T-helper 1 cell treated with Interleukin-12 subunit alpha and Interleukin-12 subunit beta and Interleukin-4 antibody, amounts not matched to agents 30 μg/mL and 1 μg/mL, for 36 hours (primary cell): ENCODE measurements at regions not wholly inside any gene's neighbourhood (a gene's known extent, or its start where the extent isn't known, plus 50 kb on each side); places are given as distances from the start of the nearest gene placed in this dataset.

Source experiments
- H3K27ac Mint-ChIP-seq: one replicate; pipeline ENCODE4 v1.8.0; 2021; ENCODE audit warnings: mild to moderate bottlenecking, mixed read lengths
- H3K27me3 Mint-ChIP-seq: one replicate; pipeline ENCODE4 v1.8.0; 2021; ENCODE audit warnings: low read depth, mixed read lengths
- H3K36me3 Mint-ChIP-seq: one replicate; pipeline ENCODE4 v1.8.0; 2021; ENCODE audit warnings: low read depth, mixed read lengths
- H3K4me1 Mint-ChIP-seq: one replicate; pipeline ENCODE4 v1.8.0; 2021; ENCODE audit warnings: low read depth, mixed read lengths
- H3K4me3 Mint-ChIP-seq: one replicate; pipeline ENCODE4 v1.8.0; 2021; ENCODE audit warnings: mild to moderate bottlenecking, moderate library complexity, mixed read lengths
- H3K9me3 Mint-ChIP-seq: one replicate; pipeline ENCODE4 v1.8.0; 2021; ENCODE audit warnings: mixed read lengths

GRCh38 chr4:181294421-181294820 lies 948.8 kb upstream of the TENM3 start:
- no peaks in the 10 kb centered on the region for H3K36me3 Mint-ChIP-seq
- no peak overlapping the region for H3K27ac Mint-ChIP-seq
- H3K4me3 Mint-ChIP-seq, result no peak overlapping the region
- no peaks in the 10 kb centered on the region for H3K27me3 Mint-ChIP-seq
- H3K9me3 Mint-ChIP-seq, result no peaks in the 10 kb centered on the region
- H3K4me1 Mint-ChIP-seq, result no peaks in the 10 kb centered on the region

- Mint-ChIP-seq H3K36me3 (no peaks in the 10 kb centered on the region), H3K4me1 (no peaks in the 10 kb centered on the region), H3K27me3 (no peaks in the 10 kb centered on the region), H3K4me3 (no peak overlapping the region), H3K27ac (no peak overlapping the region), H3K9me3 (no peaks in the 10 kb centered on the region)
Measured at GRCh38 chr4:181301735-181302710, 941.2 kb upstream of the TENM3 start.

- H3K27me3 Mint-ChIP-seq, result no peaks in the 10 kb centered on the region
- H3K4me3 Mint-ChIP-seq, result no peak overlapping the region
- no peak overlapping the region for H3K27ac Mint-ChIP-seq
- H3K9me3 Mint-ChIP-seq, result no peaks in the 10 kb centered on the region
- H3K36me3 Mint-ChIP-seq, result no peaks in the 10 kb centered on the region
- no peaks in the 10 kb centered on the region for H3K4me1 Mint-ChIP-seq
Measured at GRCh38 chr4:181307824-181308223, 935.4 kb upstream of the TENM3 start.

GRCh38 chr4:181308476-181309312 lies 934.5 kb upstream of the TENM3 start:
- H3K9me3 Mint-ChIP-seq, result no peaks in the 10 kb centered on the region
- H3K4me3 Mint-ChIP-seq, result no peak overlapping the region
- H3K27ac Mint-ChIP-seq, result no peak overlapping the region
- H3K27me3 Mint-ChIP-seq, result no peaks in the 10 kb centered on the region
- H3K36me3 Mint-ChIP-seq, result no peaks in the 10 kb centered on the region
- no peaks in the 10 kb centered on the region for H3K4me1 Mint-ChIP-seq

GRCh38 chr4:181312066-181312465 lies 931.1 kb upstream of the TENM3 start:
- Mint-ChIP-seq H3K4me1 (no peaks in the 10 kb centered on the region), H3K36me3 (no peaks in the 10 kb centered on the region), H3K4me3 (no peak overlapping the region), H3K27ac (no peak overlapping the region), H3K9me3 (no peaks in the 10 kb centered on the region), H3K27me3 (no peaks in the 10 kb centered on the region)

- Mint-ChIP-seq H3K36me3 (no peaks in the 10 kb centered on the region), H3K27me3 (no peaks in the 10 kb centered on the region), H3K4me3 (no peak overlapping the region), H3K27ac (no peak overlapping the region), H3K9me3 (no peaks in the 10 kb centered on the region), H3K4me1 (no peaks in the 10 kb centered on the region)
Measured at GRCh38 chr4:181319629-181320028, 923.6 kb upstream of the TENM3 start.

GRCh38 chr4:181323061-181323460 lies 920.1 kb upstream of the TENM3 start:
- Mint-ChIP-seq H3K36me3 (no peaks in the 10 kb centered on the region), H3K4me3 (no peak overlapping the region), H3K4me1 (no peaks in the 10 kb centered on the region), H3K9me3 (peaks cover 11% of the 10 kb centered on the region), H3K27ac (no peak overlapping the region), H3K27me3 (no peaks in the 10 kb centered on the region)

- Mint-ChIP-seq H3K9me3 (peaks cover 19% of the 10 kb centered on the region), H3K36me3 (no peaks in the 10 kb centered on the region), H3K4me3 (no peak overlapping the region), H3K27ac (no peak overlapping the region), H3K4me1 (no peaks in the 10 kb centered on the region), H3K27me3 (no peaks in the 10 kb centered on the region)
Measured at GRCh38 chr4:181330654-181331201, 912.5 kb upstream of the TENM3 start.

GRCh38 chr4:181331214-181331613 lies 912.0 kb upstream of the TENM3 start:
- H3K27ac Mint-ChIP-seq, result no peak overlapping the region
- H3K4me3 Mint-ChIP-seq, result no peak overlapping the region
- H3K36me3 Mint-ChIP-seq, result no peaks in the 10 kb centered on the region
- H3K27me3 Mint-ChIP-seq, result no peaks in the 10 kb centered on the region
- no peaks in the 10 kb centered on the region for H3K4me1 Mint-ChIP-seq
- peaks cover 19% of the 10 kb centered on the region for H3K9me3 Mint-ChIP-seq

- no peak overlapping the region for H3K27ac Mint-ChIP-seq
- peaks cover 17% of the 10 kb centered on the region for H3K9me3 Mint-ChIP-seq
- no peaks in the 10 kb centered on the region for H3K36me3 Mint-ChIP-seq
- H3K4me3 Mint-ChIP-seq, result no peak overlapping the region
- H3K27me3 Mint-ChIP-seq, result no peaks in the 10 kb centered on the region
- no peaks in the 10 kb centered on the region for H3K4me1 Mint-ChIP-seq
Measured at GRCh38 chr4:181345931-181346330, 897.3 kb upstream of the TENM3 start.

- H3K4me1 Mint-ChIP-seq, result no peaks in the 10 kb centered on the region
- H3K4me3 Mint-ChIP-seq, result no peak overlapping the region
- H3K9me3 Mint-ChIP-seq, result peaks cover 4% of the 10 kb centered on the region
- no peak overlapping the region for H3K27ac Mint-ChIP-seq
- H3K36me3 Mint-ChIP-seq, result no peaks in the 10 kb centered on the region
- H3K27me3 Mint-ChIP-seq, result no peaks in the 10 kb centered on the region
Measured at GRCh38 chr4:181350615-181351415, 892.4 kb upstream of the TENM3 start.

- no peak overlapping the region for H3K27ac Mint-ChIP-seq
- no peaks in the 10 kb centered on the region for H3K36me3 Mint-ChIP-seq
- peaks cover 6% of the 10 kb centered on the region for H3K9me3 Mint-ChIP-seq
Measured at GRCh38 chr4:181364504-181364903, 878.7 kb upstream of the TENM3 start.

GRCh38 chr4:181365671-181366070 lies 877.5 kb upstream of the TENM3 start:
- Mint-ChIP-seq H3K27me3 (no peaks in the 10 kb centered on the region), H3K4me3 (no peak overlapping the region), H3K36me3 (no peaks in the 10 kb centered on the region)

More at GRCh38 chr4:181364504-181364903, 878.7 kb upstream of the TENM3 start:
- Mint-ChIP-seq H3K4me1 (no peaks in the 10 kb centered on the region), H3K27me3 (no peaks in the 10 kb centered on the region), H3K4me3 (no peak overlapping the region)

GRCh38 chr4:181372014-181372413 lies 871.2 kb upstream of the TENM3 start:
- H3K27ac Mint-ChIP-seq, result no peak overlapping the region
- no peaks in the 10 kb centered on the region for H3K4me1 Mint-ChIP-seq
- no peaks in the 10 kb centered on the region for H3K9me3 Mint-ChIP-seq
- no peak overlapping the region for H3K4me3 Mint-ChIP-seq
- H3K36me3 Mint-ChIP-seq, result no peaks in the 10 kb centered on the region
- H3K27me3 Mint-ChIP-seq, result no peaks in the 10 kb centered on the region

More at GRCh38 chr4:181365671-181366070, 877.5 kb upstream of the TENM3 start:
- no peak overlapping the region for H3K27ac Mint-ChIP-seq
- H3K4me1 Mint-ChIP-seq, result no peaks in the 10 kb centered on the region
- peaks cover 6% of the 10 kb centered on the region for H3K9me3 Mint-ChIP-seq
